HG02763 (cell line): ENCODE measurements at regions not wholly inside any gene's neighbourhood (a gene's known extent, or its start where the extent isn't known, plus 50 kb on each side); places are given as distances from the start of the nearest gene placed in this dataset.

ENCODE experiments used
- ATAC-seq: cut with Tn5 transposase; IDR thresholded peaks from one replicate; pipeline ENCODE4 v1.9.1; 2021; ENCODE audit warnings: mild to moderate bottlenecking, moderate library complexity; ENCODE audit not compliant: unreplicated experiment

GRCh38 chr20:23254505-23254904, 96.1 kb upstream of the NXT1 start:
- ATAC-seq = no peak

DNA sequence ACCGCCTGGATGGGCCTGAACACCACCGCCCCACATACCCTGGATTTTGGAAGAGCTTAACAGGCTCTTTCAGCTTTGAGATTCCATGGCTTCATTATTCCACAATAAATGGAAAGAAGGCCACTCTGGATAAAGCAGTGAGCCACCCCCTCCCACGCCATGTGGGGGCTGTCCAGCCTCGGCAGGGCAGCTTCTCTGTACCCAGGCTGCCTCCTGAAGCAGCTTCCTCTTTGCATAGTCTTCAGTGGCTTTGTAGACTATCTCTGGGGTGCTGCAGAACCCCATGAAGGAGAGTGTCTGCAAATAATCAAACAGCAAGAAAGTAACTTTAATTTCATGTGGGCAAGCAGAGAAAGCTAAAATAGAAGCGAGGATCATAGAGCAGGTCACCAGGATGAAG, 96.6 kb upstream of the NXT1 start:
- ATAC-seq = no peak

- ATAC-seq = no peak
Measured at GRCh38 chr20:23253524-23253923, 97.1 kb upstream of the NXT1 start.

GRCh38 chr20:23251779-23252178, 98.8 kb upstream of the NXT1 start:
- no peak for ATAC-seq

DNA sequence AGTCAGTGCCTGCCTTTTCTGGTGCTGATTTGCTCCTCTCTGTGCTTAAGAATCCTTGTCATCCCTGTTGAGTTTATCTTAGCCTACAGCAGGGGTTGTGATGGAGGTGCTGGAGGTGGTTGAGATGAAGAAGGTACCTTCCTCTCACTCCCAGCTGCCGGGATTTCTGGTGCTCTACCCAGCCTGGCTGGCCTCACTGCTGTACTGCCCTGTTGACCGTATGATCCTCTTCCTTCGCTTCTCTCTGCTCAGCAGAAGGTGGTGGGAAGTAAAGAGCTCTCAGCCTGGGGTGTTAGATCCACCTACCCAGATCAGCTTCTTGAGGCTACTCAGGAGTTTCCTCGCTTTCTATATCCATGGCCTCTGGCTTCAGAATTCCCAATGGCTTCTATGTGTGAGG, 101.0 kb upstream of the NXT1 start:
- no peak for ATAC-seq

DNA sequence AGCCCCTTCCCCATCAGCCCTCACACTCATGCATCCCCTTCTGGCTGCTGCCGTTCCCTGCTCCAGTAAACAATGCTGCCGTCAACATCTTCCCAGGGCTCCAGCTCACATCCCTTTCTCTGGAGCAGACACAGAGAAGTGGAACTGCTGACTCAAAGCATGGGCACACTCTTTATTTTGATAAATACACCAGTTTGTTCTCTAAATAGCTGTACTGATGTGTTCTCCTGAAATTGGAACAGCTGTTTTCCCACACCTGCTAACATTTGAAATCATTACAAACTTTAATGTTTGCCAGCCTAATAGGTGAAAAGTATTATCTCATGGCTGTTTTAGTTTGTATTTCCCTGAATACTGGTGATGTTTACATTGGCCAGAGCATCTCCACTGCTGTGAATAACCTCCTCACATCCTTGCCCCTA, 102.1 kb upstream of the NXT1 start:
- no peak for ATAC-seq

DNA sequence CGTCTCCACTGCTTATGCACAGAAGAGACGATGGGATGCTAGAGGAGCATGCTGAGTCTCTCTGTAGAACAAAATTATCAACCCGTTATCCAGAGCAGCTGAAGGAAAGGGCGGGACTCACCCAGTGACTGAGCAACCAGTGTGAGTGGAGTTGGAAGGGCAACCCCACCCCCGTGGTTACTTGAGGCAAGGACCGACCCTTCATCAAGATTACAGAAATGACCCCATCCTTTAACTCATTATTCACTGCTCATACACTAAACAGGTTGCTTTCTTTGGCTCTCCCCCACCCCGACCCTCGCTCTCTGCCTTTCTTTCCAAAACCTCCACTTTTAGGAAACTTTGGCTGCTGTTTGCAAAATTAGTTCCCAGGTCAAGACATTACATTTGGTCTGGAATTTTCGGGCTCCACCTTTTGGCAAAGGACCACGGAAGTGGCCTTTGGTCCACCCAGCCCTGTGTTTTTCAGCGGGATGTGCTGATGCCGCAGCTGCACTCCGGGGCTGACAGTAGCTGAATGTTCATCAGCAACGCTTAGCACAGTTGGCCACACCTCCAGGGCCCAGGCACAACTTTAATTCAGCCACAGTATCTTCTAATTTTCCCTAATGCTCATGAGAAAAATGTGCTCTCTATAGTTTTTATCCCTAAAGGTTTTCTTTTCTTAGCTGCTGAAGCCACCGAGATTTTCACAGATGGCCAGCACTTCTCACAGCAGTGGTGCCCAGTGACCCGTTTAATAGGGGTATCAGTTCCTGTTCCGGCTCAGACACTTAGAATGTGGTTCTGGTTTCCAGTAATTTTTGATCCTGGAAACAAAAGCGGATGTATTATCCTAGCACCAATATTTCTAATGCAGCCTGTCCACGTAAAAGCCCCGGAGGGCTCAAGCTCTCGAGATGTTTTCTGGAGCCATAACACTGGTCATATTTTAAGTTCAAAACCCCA, 103.6 kb upstream of the NXT1 start:
- no peak for ATAC-seq

DNA sequence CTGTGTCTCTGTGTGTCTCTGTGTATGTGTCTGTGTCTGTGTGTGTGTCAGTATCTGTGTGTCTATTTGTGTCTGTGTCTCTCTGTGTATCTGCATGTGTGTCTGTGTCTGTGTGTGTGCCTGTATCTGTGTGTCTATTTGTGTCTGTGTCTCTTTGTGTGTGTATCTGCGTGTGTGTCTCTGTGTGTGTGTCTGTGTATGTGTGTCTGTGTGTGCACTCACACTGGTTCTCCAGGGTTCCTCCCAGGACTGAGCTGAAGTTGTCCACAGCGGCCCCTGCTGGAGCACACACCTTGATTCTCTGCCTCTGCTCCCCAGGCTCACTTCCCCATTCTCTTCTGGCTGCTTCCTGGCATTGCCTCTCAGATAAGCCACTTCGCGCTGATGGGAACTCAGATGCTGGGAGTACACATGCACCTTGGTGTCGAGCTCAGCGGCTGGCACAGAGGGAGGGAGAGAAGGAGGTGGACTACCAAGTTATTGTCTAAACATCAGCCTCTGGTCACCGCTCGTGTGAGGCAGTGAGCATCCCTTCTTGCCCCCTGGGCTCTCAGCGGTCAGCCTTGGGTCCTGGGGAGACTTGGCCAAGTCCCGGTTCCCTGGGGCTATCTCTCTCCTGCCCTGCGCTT, 104.9 kb upstream of the NXT1 start:
- peak; percentile 67 for ATAC-seq

DNA sequence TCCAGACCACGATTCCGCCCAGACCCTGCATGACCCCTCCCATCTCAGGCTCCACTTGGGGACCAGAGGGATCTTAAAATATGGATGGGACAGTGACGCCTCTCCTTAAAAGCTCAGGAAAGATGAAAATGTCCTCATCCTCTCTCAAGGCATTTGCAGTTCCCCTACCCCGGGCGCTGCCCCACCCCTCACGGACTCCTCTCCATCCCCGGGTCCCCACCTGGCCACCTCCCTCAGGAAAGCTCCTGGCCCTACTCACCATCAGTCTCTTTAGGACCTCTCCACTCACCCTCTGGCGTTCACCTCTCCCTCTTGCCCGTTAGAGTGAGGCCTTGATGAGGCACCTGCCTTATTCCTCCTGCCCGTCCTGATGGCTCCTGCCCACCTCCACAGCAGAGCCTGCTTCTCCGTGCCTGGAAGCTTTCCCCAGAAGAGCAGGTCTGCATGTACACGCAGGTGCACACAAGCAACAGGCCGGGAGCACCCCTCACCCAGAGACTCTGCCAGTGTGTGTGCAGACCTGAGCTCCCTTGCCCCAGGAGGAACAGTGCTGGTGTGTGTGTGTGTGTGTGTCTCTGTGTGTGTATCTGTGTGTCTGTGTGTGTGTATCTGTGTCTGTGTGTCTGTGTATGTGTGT, 105.6 kb upstream of the NXT1 start:
- no peak for ATAC-seq

DNA sequence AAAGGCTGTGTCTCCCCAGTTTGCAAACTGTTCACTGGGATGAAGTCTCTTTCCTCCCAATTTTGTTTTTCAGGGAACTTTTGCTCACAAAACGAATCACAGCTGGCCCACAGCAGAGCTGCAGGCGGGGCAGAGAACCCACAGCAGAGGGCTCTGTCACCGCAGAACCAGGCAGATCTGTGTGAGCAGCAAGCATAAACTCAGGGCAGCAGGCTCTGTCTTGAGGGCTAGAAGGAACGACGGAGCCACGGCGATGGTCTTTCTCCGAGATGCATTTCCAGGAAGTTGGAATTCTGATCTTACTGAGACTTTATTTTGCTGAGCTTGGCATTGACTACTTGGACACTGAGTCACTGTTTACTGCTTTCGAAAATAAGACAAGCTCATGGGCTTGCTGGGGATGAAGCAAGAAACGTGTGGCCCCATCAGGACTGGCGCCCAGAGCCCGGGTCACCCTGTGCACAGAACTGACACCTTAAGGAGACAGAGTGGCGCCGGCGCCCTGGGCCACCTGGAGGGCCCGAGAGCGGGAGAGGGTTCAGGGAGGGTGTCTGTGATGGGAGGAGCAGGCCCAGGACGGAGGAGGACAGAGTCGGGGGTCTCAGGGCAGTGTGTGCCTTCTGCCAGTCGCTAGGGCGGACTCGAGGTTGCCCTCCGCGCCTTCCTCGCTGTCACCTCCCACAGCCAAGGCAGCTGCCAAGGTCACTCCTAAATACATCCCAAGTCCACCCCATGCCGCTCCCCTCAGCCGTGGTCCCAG, 106.3 kb upstream of the NXT1 start:
- ATAC-seq = no peak

DNA sequence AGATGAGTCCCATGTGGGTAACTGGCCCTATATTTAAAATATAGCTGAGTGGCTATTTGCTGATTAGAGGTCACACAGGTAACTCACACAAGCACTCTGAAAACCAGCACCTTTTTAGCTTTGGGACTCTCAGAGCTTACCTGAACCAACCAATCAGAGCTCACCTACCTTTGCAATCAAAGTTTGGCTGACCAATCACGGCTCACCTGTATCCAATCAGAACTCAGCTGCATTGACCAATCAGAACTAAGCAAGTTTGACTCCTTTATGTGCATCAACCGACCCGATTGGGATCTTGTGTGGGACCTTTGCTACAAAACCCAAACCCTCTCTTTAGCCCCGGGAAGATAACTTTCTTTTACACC, 106.8 kb upstream of the NXT1 start:
- ATAC-seq = no peak

DNA sequence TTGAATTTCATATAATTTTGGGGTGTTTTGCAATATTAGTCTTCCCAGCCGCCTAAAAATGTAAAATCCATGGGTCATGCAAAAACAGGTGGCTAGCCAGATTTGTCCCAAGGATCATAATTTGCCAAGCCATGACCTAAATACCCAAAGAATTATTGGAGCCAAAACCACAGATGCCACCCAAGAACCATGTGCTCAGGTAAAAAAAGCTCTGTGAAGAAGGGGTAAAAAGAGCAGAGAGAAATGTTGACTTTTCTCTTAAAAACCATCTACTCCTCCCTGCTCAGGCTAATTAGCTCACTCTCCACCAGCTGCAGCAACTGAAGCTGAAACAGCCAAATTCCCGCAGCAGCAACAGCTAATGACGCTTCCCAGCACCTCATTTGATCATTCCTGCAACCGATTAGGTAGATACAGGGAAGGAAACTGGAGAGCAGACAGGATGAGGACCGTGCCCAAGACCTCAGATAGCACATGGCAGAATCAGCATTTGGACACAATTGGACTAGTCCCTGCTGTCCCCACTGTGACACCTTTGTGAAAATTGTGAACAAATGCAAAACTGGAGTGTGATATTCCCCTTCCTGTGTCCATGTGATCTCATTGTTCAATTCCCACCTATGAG, 107.9 kb upstream of the NXT1 start:
- no peak for ATAC-seq

DNA sequence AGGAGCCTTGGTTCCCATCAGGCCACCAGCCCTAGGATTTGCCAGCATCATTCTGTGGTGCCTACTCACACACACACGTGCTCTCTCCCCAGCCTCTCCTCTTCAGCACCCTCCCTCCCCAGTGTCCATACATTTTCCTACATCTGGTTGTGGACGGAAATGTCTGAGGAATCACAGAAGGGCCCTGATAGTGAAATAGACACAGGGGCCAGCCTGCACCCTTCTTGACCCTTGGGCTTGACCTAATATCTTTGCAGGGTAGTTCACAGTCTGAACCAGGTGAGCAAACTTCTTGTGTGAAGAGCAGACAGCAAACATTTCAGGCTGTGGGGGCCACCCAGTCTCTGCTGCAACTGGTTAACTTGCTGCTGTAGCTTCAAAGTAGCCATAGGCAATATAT, 108.5 kb upstream of the NXT1 start:
- ATAC-seq = no peak

DNA sequence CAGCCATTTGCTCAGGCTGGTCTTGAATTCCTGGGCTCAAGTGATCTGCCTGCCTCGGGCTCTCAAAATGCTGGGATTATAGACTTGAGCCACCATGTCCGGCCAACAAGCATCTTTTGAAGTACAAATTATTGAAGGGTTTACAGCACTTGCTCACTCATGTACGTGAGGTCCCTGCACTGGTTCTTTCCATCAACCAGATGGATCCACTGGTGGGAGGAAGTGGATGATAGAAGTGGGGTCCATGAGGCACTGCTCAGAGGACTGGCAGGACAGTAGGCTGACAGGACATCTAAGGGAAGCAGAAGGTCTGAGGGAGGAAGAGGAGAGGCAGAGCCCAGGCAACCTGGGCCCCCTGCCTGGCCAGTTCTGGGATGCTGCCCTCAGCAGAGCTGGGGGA, 109.2 kb upstream of the NXT1 start:
- ATAC-seq = no peak

GRCh38 chr20:23240519-23240918, 110.1 kb upstream of the NXT1 start:
- no peak for ATAC-seq

- ATAC-seq = no peak
Measured at GRCh38 chr20:23237201-23237600, 113.4 kb upstream of the NXT1 start.

DNA sequence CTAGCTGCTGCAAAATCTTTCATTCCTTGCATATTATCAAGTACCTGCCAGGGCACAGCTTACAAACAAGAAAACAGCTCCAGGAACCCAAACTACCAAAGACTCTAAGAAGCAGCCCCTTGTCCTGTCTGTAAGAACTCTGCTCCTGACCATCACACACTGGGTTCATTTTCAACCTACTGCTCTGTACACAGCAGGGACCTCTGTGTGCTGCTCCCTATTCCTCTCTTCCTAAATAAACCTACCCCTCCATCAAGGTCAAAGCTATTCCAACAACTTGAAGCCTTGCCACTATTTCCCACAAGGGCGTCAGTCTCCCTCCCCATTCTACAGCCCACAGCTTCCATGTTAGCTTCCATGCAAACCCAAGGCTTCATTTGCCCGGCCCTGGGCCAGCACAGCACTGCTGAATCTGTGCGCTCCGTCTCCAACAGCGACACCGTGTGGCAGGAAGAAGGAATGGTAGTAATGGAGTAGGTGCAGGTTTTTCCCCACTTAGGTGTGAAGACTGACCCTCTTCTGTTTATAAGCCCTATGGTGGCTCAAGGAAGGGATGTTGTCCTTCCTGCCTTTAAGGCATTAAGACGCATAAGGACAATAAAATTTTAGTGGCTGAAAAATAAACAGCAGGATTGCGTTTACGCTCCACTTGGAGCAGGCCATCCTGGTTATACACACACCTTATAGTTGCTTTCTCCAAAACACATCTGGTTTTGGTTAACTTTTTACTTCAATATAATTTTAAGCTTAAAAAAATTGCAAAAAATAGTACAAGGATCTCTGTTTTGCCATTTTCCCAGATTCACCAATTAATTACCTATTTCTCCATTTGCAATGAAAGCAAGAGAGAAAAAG, 115.2 kb upstream of the NXT1 start:
- no peak for ATAC-seq

- no peak for ATAC-seq
Measured at GRCh38 chr20:23234311-23235078, 116.1 kb upstream of the NXT1 start.

- ATAC-seq = no peak
Measured at GRCh38 chr20:23233341-23233740, 117.2 kb upstream of the NXT1 start.
